Kidney capillary endothelial cell (primary cell): ENCODE measurements at regions not wholly inside any gene's neighbourhood (a gene's known extent, or its start where the extent isn't known, plus 50 kb on each side); places are given as distances from the start of the nearest gene placed in this dataset.

Experiments
- DNase-seq: peaks from one replicate; pipeline ENCODE4 v3.0.0-alpha.2; 2018; ENCODE audit warnings: low spot score

- DNase-seq, result peak; percentile 7
Measured at GRCh38 chr7:131109011-131109758, 218.5 kb upstream of the MKLN1 start.

GRCh38 chr7:131109759-131110296, 217.8 kb upstream of the MKLN1 start:
- DNase-seq, result peak; percentile 57

GRCh38 chr7:131110297-131111080, 217.2 kb upstream of the MKLN1 start:
- DNase-seq, result peak; percentile 16

GRCh38 chr7:131111081-131111576, 216.5 kb upstream of the MKLN1 start:
- peak; percentile 68 for DNase-seq

GRCh38 chr7:131111792-131112191, 215.9 kb upstream of the MKLN1 start:
- DNase-seq, result no peak

GRCh38 chr7:131112431-131112830, 215.2 kb upstream of the MKLN1 start:
- DNase-seq, result no peak

- DNase-seq, result no peak
Measured at GRCh38 chr7:131115340-131115739, 212.3 kb upstream of the MKLN1 start.

- DNase-seq, result no peak
Measured at GRCh38 chr7:131117439-131117838, 210.2 kb upstream of the MKLN1 start.

- no peak for DNase-seq
Measured at GRCh38 chr7:131119381-131119780, 208.3 kb upstream of the MKLN1 start.

GRCh38 chr7:131122394-131122793, 205.3 kb upstream of the MKLN1 start:
- DNase-seq, result no peak

GRCh38 chr7:131124001-131124629, 203.6 kb upstream of the MKLN1 start:
- DNase-seq, result no peak

GRCh38 chr7:131124867-131125266, 202.8 kb upstream of the MKLN1 start:
- DNase-seq, result no peak

GRCh38 chr7:131130324-131130723, 197.4 kb upstream of the MKLN1 start:
- no peak for DNase-seq

GRCh38 chr7:131131012-131131745, 196.5 kb upstream of the MKLN1 start:
- no peak for DNase-seq

GRCh38 chr7:131131746-131132431, 195.8 kb upstream of the MKLN1 start:
- no peak for DNase-seq

GRCh38 chr7:131139462-131139861, 188.2 kb upstream of the MKLN1 start:
- no peak for DNase-seq

- no peak for DNase-seq
Measured at GRCh38 chr7:131141443-131141967, 186.2 kb upstream of the MKLN1 start.

GRCh38 chr7:131143869-131144268, 183.8 kb upstream of the MKLN1 start:
- no peak for DNase-seq

- no peak for DNase-seq
Measured at GRCh38 chr7:131145026-131145425, 182.7 kb upstream of the MKLN1 start.

GRCh38 chr7:131145770-131146169, 181.9 kb upstream of the MKLN1 start:
- no peak for DNase-seq

GRCh38 chr7:131147604-131148003, 180.1 kb upstream of the MKLN1 start:
- DNase-seq, result no peak
